NOMO-1 treated with dmso at 0.1 percent for 144 hours (cell line): ENCODE measurements at regions not wholly inside any gene's neighbourhood (a gene's known extent, or its start where the extent isn't known, plus 50 kb on each side); places are given as distances from the start of the nearest gene placed in this dataset.
"Not testable (repeated sequence)": the region's sequence is repeated elsewhere in the genome, so short reads cannot be mapped to it uniquely, and the experiment has no call there.

ENCODE experiments used
- DNase-seq: peaks from one replicate; lab custom pipeline; 2025; ENCODE audit not compliant: unreplicated experiment; lab: John Stamatoyannopoulos, UW

GRCh38 chr9:74078647-74079046 is 418.5 kb upstream of the RORB start:
- no peak for DNase-seq

- DNase-seq, result not testable (repeated sequence)
These were observed 416.5 kb upstream of the RORB start for GRCh38 chr9:74080652-74081051.

DNA sequence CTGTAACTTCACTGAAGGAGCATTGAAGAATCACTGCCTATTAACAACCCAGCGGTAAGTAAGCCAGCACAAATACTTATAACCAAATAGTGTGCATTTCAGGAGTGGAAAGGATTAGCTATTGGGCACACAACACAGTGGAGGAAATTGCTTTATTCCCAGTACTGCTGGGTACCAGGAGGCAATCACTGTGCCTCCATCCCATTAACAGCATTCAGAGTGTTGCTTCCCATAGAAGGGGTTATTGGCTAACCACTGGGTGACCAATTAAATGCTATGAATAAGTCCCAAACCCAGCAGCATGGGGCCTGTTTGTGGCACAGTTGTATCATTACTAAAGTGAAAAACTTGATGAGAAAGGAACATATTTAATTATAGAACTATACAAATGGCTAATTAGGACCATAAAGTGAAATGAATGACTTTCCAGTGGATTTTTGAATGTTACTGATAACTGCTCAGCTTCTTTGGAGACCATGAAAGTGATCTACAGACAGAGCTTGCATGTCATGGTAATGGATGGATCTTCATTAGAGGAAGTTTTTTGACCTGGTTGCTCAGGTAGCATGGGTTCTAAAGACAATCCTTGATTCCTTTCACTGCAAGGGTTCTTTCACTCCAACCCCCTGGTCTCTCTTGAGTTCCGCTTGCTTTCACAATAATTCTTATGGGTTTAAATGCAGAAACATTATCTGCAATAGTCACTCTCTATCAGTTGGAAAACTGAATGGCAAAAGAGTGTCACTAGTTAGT is 413.3 kb upstream of the RORB start:
- DNase-seq, result no peak

GRCh38 chr9:74085384-74086037 is 411.6 kb upstream of the RORB start:
- not testable (repeated sequence) for DNase-seq

DNA sequence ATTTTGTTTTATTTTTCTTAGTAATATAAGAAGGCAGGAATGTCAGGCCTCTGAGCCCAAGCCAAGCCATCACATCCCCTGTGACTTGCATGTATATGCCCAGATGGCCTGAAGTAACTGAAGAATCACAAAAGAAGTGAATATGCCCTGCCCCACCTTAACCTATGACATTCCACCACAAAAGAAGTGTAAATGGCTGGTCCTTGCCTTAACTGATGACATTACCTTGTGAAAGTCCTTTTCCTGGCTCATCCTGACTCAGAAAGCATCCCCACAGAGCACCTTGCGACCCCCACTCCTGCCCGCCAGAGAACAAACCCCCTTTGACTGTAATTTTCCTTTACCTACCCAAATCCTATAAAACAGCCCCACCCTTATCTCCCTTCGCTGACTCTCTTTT is 406.2 kb upstream of the RORB start:
- DNase-seq, result not testable (repeated sequence)

- DNase-seq, result no peak
These were observed 404.7 kb upstream of the RORB start for GRCh38 chr9:74092491-74092834.

DNA sequence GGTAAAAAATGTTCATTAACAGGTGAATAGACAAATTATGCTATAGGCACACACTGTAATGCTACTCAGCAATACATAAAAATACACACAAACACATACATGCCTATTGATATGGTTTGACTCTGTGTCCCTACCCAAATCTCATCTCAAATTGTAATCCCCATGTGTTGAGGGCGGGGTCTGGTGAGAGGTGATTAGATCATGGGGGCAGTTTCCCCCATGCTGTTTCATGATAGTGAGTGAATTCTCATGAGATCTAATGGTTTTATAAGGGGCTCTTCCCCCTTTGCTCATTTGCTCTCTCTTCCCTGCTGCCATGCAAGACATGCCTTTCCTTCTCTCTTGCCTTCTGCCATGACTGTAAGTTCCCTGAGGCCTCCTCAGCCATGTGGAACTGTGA is 403.1 kb upstream of the RORB start:
- not testable (repeated sequence) for DNase-seq

- DNase-seq, result no peak
These were observed 402.4 kb upstream of the RORB start for GRCh38 chr9:74094766-74095165.

DNA sequence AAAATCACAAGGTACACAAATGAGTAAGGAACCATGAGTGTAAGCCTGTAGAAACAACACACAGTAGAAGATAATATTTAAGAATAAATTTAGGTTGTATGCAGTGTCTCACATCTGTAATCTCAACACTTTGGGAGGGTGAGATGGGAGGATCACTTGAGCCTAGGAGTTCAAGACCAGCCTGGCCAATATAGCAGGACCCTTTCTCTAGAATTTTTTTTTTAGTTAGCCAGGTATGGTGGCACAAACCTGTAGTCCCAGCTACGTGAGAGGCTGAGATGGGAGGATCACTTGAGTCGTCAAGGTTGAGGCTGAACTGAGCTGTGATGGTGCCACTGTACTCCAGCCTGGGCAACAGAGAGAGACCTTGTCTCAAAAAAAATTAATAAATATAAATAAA is 401.2 kb upstream of the RORB start:
- no peak for DNase-seq

- DNase-seq, result no peak
These were observed 400.7 kb upstream of the RORB start for GRCh38 chr9:74096420-74096819.

GRCh38 chr9:74100042-74100441 is 397.1 kb upstream of the RORB start:
- no peak for DNase-seq

DNA sequence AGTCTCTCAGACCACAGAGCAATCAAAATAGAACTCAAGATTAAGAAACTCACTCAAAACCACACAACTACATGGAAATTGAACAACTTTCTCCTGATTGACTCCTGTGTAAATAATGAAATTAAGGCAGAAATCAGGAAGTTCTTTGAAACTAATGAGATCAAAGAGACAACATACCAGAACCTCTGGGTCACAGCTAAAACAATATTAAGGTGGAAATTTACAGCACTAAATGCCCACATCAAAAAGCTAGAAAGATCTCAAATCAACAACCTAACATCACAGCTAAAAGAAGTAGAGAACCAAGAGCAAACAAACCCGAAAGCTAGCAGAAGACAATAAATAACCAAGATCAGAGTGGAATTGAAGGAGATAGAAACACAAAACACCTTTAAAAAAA is 395.0 kb upstream of the RORB start:
- DNase-seq, result not testable (repeated sequence)

DNA sequence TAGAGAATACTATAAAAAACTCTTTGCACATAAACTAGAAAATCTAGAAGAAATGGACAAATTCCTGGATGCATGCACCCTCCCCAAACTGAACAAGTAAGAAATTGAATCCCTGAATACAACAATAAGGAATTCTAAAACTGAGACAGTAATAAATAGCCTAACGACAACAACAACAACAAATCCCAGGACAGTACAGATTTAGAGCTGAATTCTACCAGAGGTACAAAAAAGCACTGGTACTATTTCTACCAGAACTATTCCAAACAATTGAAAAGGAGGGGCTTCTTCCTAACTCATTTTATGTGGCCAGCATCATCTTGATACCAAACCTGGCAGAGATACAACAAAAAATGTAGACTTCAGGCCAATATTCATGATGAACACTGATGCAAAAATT is 394.4 kb upstream of the RORB start:
- DNase-seq, result no peak

DNA sequence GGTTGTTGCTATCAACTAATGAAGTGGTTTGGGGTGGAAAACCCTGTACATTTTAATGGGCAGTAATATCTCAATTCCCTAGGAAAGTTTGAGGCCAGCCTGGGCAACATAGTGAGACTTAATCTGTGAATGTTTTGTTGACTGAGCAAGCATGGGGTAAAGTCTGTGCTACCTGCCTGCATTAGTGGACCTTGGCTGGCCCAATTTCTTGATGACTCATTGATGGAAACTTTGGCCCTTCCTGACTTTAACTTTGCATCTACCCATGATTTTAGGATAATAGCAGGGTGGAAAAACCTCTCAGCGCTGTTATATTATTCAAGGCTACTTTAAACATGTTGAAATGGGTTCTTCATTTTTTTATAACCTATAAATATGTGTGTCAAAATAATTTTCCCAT is 389.4 kb upstream of the RORB start:
- DNase-seq, result no peak

DNA sequence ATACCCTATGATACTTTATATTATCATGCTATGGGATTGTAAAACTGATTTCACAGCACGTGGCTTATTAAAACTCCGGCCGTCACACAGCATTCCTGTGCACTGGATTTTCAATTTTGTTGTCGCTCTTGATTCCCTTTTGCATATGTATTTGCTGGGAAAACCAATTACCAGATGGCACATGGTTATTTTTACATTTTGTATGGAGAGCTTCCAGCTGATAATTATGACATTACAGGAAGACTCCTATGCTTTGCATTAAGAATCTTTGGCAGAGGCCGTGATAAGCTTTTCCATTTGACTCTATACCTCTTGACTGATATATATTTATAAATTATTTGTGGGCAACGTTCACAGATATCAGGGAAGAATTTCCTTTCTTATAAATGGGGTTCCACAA is 381.2 kb upstream of the RORB start:
- no peak for DNase-seq

DNA sequence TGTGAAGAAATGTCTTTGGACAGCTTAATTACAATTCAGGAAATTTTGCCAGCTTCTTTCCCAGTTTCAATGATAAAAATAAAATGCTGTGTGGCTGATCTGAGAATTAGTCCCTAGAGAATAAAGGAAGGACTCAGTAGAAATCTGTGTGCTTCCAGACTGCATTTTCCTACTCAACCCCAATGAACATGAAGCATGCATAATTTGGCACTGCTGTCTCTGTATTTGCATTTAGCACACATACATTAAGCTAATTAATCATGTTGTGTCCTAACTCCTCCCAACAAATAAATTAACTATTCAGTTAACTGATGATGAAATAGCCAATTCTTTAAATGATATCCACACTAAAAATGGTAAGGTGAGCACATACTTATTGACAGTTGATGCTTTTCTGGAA is 380.0 kb upstream of the RORB start:
- DNase-seq, result no peak

- DNase-seq, result no peak
These were observed 379.4 kb upstream of the RORB start for GRCh38 chr9:74117731-74118130.

GRCh38 chr9:74120061-74120460 is 377.1 kb upstream of the RORB start:
- DNase-seq, result no peak

DNA sequence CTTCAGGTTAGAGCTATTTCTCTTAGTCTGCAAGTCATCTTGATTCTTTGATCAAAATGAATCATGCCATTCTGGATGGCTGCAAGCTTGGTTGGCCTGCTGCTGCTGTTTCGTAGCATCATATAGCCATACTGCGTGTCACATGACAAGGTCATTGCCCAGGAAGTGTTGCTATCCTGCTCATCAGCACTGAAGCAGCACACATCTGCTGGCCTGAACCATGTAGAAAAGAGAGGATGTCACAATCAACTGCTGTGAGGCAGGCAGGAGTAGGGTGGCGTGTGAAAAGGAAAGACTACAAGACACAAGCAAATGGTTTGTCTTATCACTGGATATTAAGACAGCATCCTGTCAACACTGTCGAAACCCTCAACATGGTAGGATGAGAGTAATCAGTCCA is 376.7 kb upstream of the RORB start:
- DNase-seq, result no peak

DNA sequence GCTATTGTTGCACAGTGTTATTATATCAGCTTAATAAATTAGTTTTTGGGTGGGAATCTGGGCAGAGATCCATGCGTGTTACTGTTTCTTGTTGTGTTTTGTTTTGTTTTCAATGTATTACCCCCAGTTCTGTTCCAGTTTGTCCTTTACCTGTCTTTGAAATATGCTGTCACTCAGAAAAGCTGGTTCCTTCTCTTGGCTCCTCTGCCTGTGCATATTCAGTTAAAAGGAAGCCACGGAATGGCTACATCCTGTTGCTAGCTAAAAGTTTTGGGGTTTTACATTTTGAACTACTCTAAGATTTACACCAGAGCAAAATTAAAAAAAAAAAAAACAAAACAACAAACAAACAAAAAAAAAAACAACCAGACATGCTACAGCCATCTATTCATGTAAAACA is 374.9 kb upstream of the RORB start:
- DNase-seq, result no peak

DNA sequence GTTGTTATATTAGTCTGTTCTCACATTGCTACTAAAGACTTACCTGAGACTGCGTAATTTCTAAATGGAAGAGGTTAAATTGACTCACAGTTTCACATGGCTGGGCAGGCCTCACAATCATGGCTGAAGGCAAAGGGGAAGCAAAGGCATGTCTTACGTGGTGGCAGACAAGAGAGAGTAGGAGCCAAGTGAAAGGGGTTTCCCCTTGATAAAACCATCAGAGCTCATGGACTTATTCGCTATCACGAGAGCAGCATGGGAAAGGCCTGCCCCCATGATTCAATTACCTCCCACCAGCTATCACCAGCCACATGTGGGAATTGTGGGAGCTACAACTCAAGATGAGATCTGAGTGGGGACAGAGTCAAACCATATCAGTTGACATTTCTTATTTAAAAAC is 374.5 kb upstream of the RORB start:
- DNase-seq, result no peak

DNA sequence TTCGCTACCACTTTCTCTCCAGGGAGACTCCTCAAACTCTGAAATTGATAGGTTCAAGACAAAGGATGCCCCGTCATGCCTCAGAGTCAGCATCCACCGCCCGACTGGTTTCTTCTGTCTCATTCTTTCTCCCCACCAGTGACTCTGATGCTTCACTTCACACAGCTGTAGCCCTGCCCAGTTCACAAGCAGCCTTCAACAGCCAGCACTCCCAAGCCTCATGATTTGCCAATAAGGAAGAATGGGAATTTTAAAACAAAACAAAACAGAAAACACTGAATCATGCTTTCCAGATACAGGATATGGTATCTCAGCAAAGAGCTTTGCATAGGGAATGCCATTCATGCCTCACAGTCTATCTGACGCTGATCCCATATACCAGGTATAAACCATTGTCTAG is 371.2 kb upstream of the RORB start:
- DNase-seq, result no peak

- DNase-seq, result no peak
These were observed 364.1 kb upstream of the RORB start for GRCh38 chr9:74132986-74133385.
